Hepatocyte (in vitro differentiated cells): ENCODE measurements at regions not wholly inside any gene's neighbourhood (a gene's known extent, or its start where the extent isn't known, plus 50 kb on each side); places are given as distances from the start of the nearest gene placed in this dataset.

Experiments
- CTCF ChIP-seq: fragments of 200-600 bp; sonication (generic); IDR thresholded peaks from 2 replicates; pipeline ENCODE4 v1.5.1; 2016; ENCODE audit warnings: antibody characterized with exemption, mild to moderate bottlenecking; ENCODE audit not compliant: poor library complexity
- EZH2 ChIP-seq: fragments of 200-600 bp; sonication (generic); IDR thresholded peaks from 2 replicates; pipeline ENCODE4 v1.6.1; 2016; ENCODE audit warnings: antibody characterized with exemption, mild to moderate bottlenecking, borderline replicate concordance
- EZH2phosphoT487 ChIP-seq: fragments of 200-600 bp; sonication (generic); IDR thresholded peaks from one replicate; pipeline ENCODE4 v1.6.1; 2018; ENCODE audit warnings: antibody characterized with exemption, mild to moderate bottlenecking, low read depth, moderate library complexity; ENCODE audit not compliant: unreplicated experiment, severe bottlenecking

- TF ChIP-seq EZH2, result no peak
- TF ChIP-seq CTCF, result no peak
- no peak for TF ChIP-seq EZH2phosphoT487
Observed at GRCh38 chr1:79914896-79915295, 908.4 kb upstream of the ADGRL4 start.
